Fibroblast of lung (primary cell): ENCODE measurements at regions not wholly inside any gene's neighbourhood (a gene's known extent, or its start where the extent isn't known, plus 50 kb on each side); places are given as distances from the start of the nearest gene placed in this dataset.

Experiments used
- EZH2 ChIP-seq: IDR thresholded peaks from 2 replicates; pipeline ENCODE4 v1.5.1; 2012; ENCODE audit warnings: low read length, control low read depth, mild to moderate bottlenecking; ENCODE audit errors: missing control alignments
- TF ChIP-seq, protein P1 (sequence below), 2 donors: IDR thresholded peaks in 1 of 2; conservative IDR thresholded peaks in 1 of 2; 1 replicate in 1 of 2; 2 replicates in 1 of 2; pipeline ENCODE4 v1.5.1; 2011 to 2012; ENCODE audit warnings: low read length in 2 of 2, control low read depth in 1 of 2, inconsistent platforms in 1 of 2, low read depth in 1 of 2, mild to moderate bottlenecking in 1 of 2

DNA sequence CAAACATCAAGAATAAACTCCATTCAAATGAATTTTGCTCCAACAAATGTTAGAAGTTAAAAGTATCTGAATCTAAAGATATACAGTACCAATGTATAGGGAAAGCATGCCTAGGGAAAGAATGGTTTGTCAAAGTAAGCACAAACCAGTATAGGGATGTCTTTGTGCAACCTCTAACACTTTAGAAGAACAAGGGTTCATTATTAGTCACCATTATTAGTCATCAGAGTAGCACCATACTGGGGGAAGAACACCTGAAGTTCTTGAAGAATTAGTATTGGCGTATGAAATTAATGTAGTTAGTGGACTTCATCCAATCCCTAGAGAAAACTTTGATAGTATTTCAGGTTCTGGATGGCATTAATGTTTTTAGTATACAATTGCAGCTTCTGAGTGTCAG, 943.7 kb downstream of the METTL15 start:
- TF ChIP-seq, protein P1, sequence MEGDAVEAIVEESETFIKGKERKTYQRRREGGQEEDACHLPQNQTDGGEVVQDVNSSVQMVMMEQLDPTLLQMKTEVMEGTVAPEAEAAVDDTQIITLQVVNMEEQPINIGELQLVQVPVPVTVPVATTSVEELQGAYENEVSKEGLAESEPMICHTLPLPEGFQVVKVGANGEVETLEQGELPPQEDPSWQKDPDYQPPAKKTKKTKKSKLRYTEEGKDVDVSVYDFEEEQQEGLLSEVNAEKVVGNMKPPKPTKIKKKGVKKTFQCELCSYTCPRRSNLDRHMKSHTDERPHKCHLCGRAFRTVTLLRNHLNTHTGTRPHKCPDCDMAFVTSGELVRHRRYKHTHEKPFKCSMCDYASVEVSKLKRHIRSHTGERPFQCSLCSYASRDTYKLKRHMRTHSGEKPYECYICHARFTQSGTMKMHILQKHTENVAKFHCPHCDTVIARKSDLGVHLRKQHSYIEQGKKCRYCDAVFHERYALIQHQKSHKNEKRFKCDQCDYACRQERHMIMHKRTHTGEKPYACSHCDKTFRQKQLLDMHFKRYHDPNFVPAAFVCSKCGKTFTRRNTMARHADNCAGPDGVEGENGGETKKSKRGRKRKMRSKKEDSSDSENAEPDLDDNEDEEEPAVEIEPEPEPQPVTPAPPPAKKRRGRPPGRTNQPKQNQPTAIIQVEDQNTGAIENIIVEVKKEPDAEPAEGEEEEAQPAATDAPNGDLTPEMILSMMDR (conservative IDR thresholded peaks at IDR 0.05 in 1 of 2, IDR thresholded peaks at IDR 0.05 in 1 of 2; ENCODE audit: low read depth in 1 of 2, low read length in 2 of 2), result no peak
- TF ChIP-seq EZH2, result no peak
